ENCODE measurements at regions not wholly inside any gene's neighbourhood (a gene's known extent, or its start where the extent isn't known, plus 50 kb on each side); places are given as distances from the start of the nearest gene placed in this dataset.

DNA sequence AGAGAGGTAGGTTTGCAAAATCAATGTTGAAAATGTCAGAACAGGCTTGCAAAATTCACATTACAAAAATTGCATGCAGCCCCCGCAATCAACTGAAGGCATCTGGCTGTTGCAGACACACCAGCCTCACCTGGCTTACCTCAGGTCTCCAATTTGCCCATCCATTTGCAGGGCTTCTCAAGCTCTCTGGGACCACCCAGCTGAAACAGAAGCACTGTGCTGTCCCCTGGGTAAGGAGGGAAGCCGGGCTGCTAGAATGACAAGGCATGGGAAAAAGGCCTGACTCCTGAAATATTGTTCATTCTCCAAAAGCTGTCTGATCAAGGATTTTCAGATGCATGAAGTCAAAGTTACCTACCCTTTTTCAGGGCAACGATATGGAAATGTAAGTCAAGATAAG is 52.6 kb upstream of the CD93 start:
- Mint-ChIP-seq H3K27me3 (ENCODE audit: insufficient read depth, low read depth, poor library complexity) (peaks cover 4% of the 10 kb centered on the region), H3K4me3 (no peak overlapping the region), H3K9me3 (no peaks in the 10 kb centered on the region), H3K36me3 (ENCODE audit: low read depth) (no peaks in the 10 kb centered on the region), H3K4me1 (no peaks in the 10 kb centered on the region), H3K27ac (no peak overlapping the region; the same call in 1 of the 2 replicates)
- no peaks in the 10 kb centered on the region for H3K9me2 ChIP-seq (ENCODE audit: insufficient read depth)
- no peak overlapping the region for H3K4me2 ChIP-seq
- no peaks in the 10 kb centered on the region for H3K27me3 ChIP-seq (ENCODE audit: insufficient read depth)
- no peaks in the 10 kb centered on the region for H3F3A ChIP-seq (replicated peaks; ENCODE audit: low read depth)
- no peak overlapping the region; the same call in 1 of the 2 replicates for H2AFZ ChIP-seq
- no peaks in the 10 kb centered on the region for H3K79me2 ChIP-seq (replicated peaks; ENCODE audit: insufficient read depth)
- ATAC-seq (no peak), DNase-seq (ENCODE audit: low spot score) (no peak)
- TF ChIP-seq NANOG (IDR thresholded peaks at IDR 0.05; ENCODE audit: borderline replicate concordance) (no peak), POLR2AphosphoS5 (IDR thresholded peaks at IDR 0.05; ENCODE audit: low read depth) (no peak), STAT1 (IDR thresholded peaks at IDR 0.05; ENCODE audit: unreplicated experiment) (no peak), ZNF331 (CRISPR knock-in tag; IDR thresholded peaks at IDR 0.05; ENCODE audit: low read depth) (no peak), EZH2 (IDR thresholded peaks at IDR 0.05; ENCODE audit: low read depth, unreplicated experiment) (no peak)
- TF ChIP-seq, protein P1, sequence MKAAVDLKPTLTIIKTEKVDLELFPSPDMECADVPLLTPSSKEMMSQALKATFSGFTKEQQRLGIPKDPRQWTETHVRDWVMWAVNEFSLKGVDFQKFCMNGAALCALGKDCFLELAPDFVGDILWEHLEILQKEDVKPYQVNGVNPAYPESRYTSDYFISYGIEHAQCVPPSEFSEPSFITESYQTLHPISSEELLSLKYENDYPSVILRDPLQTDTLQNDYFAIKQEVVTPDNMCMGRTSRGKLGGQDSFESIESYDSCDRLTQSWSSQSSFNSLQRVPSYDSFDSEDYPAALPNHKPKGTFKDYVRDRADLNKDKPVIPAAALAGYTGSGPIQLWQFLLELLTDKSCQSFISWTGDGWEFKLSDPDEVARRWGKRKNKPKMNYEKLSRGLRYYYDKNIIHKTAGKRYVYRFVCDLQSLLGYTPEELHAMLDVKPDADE (IDR thresholded peaks at IDR 0.05) = no peak
- TF ChIP-seq, protein P2, sequence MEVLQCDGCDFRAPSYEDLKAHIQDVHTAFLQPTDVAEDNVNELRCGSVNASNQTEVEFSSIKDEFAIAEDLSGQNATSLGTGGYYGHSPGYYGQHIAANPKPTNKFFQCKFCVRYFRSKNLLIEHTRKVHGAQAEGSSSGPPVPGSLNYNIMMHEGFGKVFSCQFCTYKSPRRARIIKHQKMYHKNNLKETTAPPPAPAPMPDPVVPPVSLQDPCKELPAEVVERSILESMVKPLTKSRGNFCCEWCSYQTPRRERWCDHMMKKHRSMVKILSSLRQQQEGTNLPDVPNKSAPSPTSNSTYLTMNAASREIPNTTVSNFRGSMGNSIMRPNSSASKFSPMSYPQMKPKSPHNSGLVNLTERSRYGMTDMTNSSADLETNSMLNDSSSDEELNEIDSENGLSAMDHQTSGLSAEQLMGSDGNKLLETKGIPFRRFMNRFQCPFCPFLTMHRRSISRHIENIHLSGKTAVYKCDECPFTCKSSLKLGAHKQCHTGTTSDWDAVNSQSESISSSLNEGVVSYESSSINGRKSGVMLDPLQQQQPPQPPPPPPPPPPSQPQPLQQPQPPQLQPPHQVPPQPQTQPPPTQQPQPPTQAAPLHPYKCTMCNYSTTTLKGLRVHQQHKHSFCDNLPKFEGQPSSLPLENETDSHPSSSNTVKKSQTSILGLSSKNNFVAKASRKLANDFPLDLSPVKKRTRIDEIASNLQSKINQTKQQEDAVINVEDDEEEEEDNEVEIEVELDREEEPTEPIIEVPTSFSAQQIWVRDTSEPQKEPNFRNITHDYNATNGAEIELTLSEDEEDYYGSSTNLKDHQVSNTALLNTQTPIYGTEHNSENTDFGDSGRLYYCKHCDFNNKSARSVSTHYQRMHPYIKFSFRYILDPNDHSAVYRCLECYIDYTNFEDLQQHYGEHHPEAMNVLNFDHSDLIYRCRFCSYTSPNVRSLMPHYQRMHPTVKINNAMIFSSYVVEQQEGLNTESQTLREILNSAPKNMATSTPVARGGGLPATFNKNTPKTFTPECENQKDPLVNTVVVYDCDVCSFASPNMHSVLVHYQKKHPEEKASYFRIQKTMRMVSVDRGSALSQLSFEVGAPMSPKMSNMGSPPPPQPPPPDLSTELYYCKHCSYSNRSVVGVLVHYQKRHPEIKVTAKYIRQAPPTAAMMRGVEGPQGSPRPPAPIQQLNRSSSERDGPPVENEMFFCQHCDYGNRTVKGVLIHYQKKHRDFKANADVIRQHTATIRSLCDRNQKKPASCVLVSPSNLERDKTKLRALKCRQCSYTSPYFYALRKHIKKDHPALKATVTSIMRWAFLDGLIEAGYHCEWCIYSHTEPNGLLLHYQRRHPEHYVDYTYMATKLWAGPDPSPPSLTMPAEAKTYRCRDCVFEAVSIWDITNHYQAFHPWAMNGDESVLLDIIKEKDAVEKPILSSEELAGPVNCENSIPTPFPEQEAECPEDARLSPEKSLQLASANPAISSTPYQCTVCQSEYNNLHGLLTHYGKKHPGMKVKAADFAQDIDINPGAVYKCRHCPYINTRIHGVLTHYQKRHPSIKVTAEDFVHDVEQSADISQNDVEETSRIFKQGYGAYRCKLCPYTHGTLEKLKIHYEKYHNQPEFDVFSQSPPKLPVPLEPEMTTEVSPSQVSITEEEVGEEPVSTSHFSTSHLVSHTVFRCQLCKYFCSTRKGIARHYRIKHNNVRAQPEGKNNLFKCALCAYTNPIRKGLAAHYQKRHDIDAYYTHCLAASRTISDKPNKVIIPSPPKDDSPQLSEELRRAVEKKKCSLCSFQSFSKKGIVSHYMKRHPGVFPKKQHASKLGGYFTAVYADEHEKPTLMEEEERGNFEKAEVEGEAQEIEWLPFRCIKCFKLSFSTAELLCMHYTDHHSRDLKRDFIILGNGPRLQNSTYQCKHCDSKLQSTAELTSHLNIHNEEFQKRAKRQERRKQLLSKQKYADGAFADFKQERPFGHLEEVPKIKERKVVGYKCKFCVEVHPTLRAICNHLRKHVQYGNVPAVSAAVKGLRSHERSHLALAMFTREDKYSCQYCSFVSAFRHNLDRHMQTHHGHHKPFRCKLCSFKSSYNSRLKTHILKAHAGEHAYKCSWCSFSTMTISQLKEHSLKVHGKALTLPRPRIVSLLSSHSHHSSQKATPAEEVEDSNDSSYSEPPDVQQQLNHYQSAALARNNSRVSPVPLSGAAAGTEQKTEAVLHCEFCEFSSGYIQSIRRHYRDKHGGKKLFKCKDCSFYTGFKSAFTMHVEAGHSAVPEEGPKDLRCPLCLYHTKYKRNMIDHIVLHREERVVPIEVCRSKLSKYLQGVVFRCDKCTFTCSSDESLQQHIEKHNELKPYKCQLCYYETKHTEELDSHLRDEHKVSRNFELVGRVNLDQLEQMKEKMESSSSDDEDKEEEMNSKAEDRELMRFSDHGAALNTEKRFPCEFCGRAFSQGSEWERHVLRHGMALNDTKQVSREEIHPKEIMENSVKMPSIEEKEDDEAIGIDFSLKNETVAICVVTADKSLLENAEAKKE (CRISPR knock-in tag; IDR thresholded peaks at IDR 0.05) = no peak
- TF ChIP-seq, protein P3, sequence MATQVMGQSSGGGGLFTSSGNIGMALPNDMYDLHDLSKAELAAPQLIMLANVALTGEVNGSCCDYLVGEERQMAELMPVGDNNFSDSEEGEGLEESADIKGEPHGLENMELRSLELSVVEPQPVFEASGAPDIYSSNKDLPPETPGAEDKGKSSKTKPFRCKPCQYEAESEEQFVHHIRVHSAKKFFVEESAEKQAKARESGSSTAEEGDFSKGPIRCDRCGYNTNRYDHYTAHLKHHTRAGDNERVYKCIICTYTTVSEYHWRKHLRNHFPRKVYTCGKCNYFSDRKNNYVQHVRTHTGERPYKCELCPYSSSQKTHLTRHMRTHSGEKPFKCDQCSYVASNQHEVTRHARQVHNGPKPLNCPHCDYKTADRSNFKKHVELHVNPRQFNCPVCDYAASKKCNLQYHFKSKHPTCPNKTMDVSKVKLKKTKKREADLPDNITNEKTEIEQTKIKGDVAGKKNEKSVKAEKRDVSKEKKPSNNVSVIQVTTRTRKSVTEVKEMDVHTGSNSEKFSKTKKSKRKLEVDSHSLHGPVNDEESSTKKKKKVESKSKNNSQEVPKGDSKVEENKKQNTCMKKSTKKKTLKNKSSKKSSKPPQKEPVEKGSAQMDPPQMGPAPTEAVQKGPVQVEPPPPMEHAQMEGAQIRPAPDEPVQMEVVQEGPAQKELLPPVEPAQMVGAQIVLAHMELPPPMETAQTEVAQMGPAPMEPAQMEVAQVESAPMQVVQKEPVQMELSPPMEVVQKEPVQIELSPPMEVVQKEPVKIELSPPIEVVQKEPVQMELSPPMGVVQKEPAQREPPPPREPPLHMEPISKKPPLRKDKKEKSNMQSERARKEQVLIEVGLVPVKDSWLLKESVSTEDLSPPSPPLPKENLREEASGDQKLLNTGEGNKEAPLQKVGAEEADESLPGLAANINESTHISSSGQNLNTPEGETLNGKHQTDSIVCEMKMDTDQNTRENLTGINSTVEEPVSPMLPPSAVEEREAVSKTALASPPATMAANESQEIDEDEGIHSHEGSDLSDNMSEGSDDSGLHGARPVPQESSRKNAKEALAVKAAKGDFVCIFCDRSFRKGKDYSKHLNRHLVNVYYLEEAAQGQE (IDR thresholded peaks at IDR 0.05; ENCODE audit: unreplicated experiment) = no peak
- no peaks in the 10 kb centered on the region for H4K20me1 ChIP-seq (replicated peaks; ENCODE audit: insufficient read depth)
- H3K4me1 ChIP-seq (ENCODE audit: insufficient read depth) = no peaks in the 10 kb centered on the region
- no peaks in the 10 kb centered on the region for H3K36me3 ChIP-seq (ENCODE audit: insufficient read depth)
- H3K27ac ChIP-seq (ENCODE audit: low read depth) = no peak overlapping the region
- H3K4me3 ChIP-seq = no peak overlapping the region
